WTC11 (cell line): ENCODE measurements at regions not wholly inside any gene's neighbourhood (a gene's known extent, or its start where the extent isn't known, plus 50 kb on each side); places are given as distances from the start of the nearest gene placed in this dataset.

Source experiments
- ATAC-seq: fragments of 200-7000 bp; cut with Tn5 transposase; 2 replicates; pipeline ENCODE4 v1.10.0; 2021; ENCODE audit warnings: mild to moderate bottlenecking, moderate library complexity
- CTCF ChIA-PET: fragments of 300-600 bp; sonication (Branson Sonifier 250); formaldehyde crosslinking; loops from one replicate; lab custom pipeline; 2021; ENCODE audit warnings: antibody characterized with exemption; lab: Charles Lee
- POLR2A ChIA-PET: fragments of 350-600 bp; sonication (Branson Sonifier 250); formaldehyde crosslinking; loops from one replicate; lab custom pipeline; 2021; ENCODE audit warnings: antibody characterized with exemption; lab: Charles Lee
- DNase-seq: peaks from one replicate; pipeline ENCODE4 v3.0.0; 2021; ENCODE audit warnings: low spot score
- H3K27ac Mint-ChIP-seq: 2 replicates; pipeline ENCODE4 v1.8.0; 2021; ENCODE audit warnings: mixed read lengths
- H3K27me3 Mint-ChIP-seq: 2 replicates; pipeline ENCODE4 v1.8.0; 2021; ENCODE audit warnings: low read depth, mild to moderate bottlenecking, moderate library complexity, mixed read lengths
- H3K36me3 Mint-ChIP-seq: 2 replicates; pipeline ENCODE4 v1.8.0; 2021; ENCODE audit warnings: mixed read lengths
- H3K4me1 Mint-ChIP-seq: 2 replicates; pipeline ENCODE4 v1.8.0; 2022; ENCODE audit warnings: mixed read lengths
- H3K4me3 Mint-ChIP-seq: 2 replicates; pipeline ENCODE4 v1.8.0; 2021; ENCODE audit warnings: mild to moderate bottlenecking, moderate library complexity, mixed read lengths
- H3K9me3 Mint-ChIP-seq: 2 replicates; pipeline ENCODE4 v1.8.0; 2021; ENCODE audit warnings: mixed read lengths
- CBFB ChIP-seq: sonication (generic); formaldehyde crosslinking; IDR thresholded peaks from 2 replicates; pipeline ENCODE4 v1.8.1; 2022; ENCODE audit warnings: mild to moderate bottlenecking, low read depth, missing genetic modification reagents
- CREB1 ChIP-seq: sonication (generic); formaldehyde crosslinking; IDR thresholded peaks from 2 replicates; pipeline ENCODE4 v1.8.0; 2023; ENCODE audit warnings: mild to moderate bottlenecking, missing genetic modification reagents
- ESRRA ChIP-seq: sonication (generic); formaldehyde crosslinking; IDR thresholded peaks from 2 replicates; pipeline ENCODE4 v1.8.1; 2022; ENCODE audit warnings: mild to moderate bottlenecking, missing genetic modification reagents, borderline replicate concordance
- IRF2 ChIP-seq: sonication (generic); formaldehyde crosslinking; IDR thresholded peaks from 2 replicates; pipeline ENCODE4 v1.8.0; 2022; ENCODE audit warnings: low read depth, missing genetic modification reagents, borderline replicate concordance
- NFATC4 ChIP-seq: fragments of 250-450 bp; sonication (Bioruptor Pico); IDR thresholded peaks from 2 replicates; pipeline ENCODE4 v1.9.0; 2021; ENCODE audit warnings: mild to moderate bottlenecking
- NR2C2 ChIP-seq: sonication (generic); formaldehyde crosslinking; IDR thresholded peaks from 2 replicates; pipeline ENCODE4 v1.8.0; 2022; ENCODE audit warnings: mild to moderate bottlenecking, missing genetic modification reagents
- SMAD3 ChIP-seq: sonication (generic); formaldehyde crosslinking; IDR thresholded peaks from 2 replicates; pipeline ENCODE4 v1.8.0; 2022; ENCODE audit warnings: missing genetic modification reagents, mild to moderate bottlenecking, borderline replicate concordance
- ZNF219 ChIP-seq: sonication (generic); formaldehyde crosslinking; IDR thresholded peaks from 2 replicates; pipeline ENCODE4 v1.8.0; 2023; ENCODE audit warnings: missing genetic modification reagents, mild to moderate bottlenecking, borderline replicate concordance
- ZNF263 ChIP-seq: sonication (generic); formaldehyde crosslinking; IDR thresholded peaks from 2 replicates; pipeline ENCODE4 v1.8.1; 2022; ENCODE audit warnings: low read depth, mild to moderate bottlenecking, moderate library complexity, missing genetic modification reagents
- TF ChIP-seq, protein P1 (sequence below): fragments of 250-450 bp; sonication (Bioruptor Pico); IDR thresholded peaks from 2 replicates; pipeline ENCODE4 v1.9.0; 2021; ENCODE audit warnings: mild to moderate bottlenecking
- TF ChIP-seq, protein P2 (sequence below): sonication (generic); formaldehyde crosslinking; IDR thresholded peaks from 2 replicates; pipeline ENCODE4 v1.8.0; 2022; ENCODE audit warnings: missing genetic modification reagents
- TF ChIP-seq, protein P3 (sequence below): sonication (generic); formaldehyde crosslinking; IDR thresholded peaks from 2 replicates; pipeline ENCODE4 v1.8.0; 2022; ENCODE audit warnings: mild to moderate bottlenecking, missing genetic modification reagents
- TF ChIP-seq, protein P4 (sequence below): sonication (generic); formaldehyde crosslinking; conservative IDR thresholded peaks from 2 replicates; pipeline ENCODE4 v1.8.1; 2023; ENCODE audit warnings: mild to moderate bottlenecking, low read depth, missing genetic modification reagents, moderate library complexity
- TF ChIP-seq, protein P5 (sequence below): sonication (generic); formaldehyde crosslinking; IDR thresholded peaks from 2 replicates; pipeline ENCODE4 v1.8.0; 2022; ENCODE audit warnings: mild to moderate bottlenecking, missing genetic modification reagents
- TF ChIP-seq, protein P6 (sequence below): sonication (generic); formaldehyde crosslinking; IDR thresholded peaks from 2 replicates; pipeline ENCODE4 v1.8.1; 2023; ENCODE audit warnings: mild to moderate bottlenecking, missing genetic modification reagents
- TF ChIP-seq, protein P7 (sequence below): fragments of 250-450 bp; sonication (Bioruptor Pico); IDR thresholded peaks from 2 replicates; pipeline ENCODE4 v1.9.0; 2021; ENCODE audit warnings: mild to moderate bottlenecking, borderline replicate concordance

DNA sequence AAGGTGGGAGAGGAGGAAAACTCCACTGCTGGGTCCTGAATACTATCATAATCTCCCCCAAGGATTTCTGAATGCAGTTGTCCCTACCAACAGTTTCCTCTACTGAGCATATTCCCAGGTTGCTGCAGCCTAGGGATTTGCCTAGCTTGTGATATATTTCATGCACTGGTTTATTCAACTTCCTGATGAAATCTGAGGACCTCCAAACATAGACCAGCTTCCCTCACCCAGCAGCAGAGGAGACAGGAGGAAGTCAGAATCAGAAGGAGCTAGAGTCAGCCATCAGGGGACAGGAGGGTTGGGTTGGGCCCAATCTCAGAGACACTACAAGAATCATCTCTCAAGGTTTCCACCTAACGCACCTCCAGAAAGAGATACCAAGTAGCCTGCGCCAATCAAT lies 138.4 kb upstream of the TOP1 start:
- Mint-ChIP-seq H3K4me3 (no peak overlapping the region), H3K27ac (no peak overlapping the region), H3K27me3 (0 out of 2 replicates have a peak, but pooled peaks cover 5% of the 10 kb centered on the region), H3K9me3 (no peaks in the 10 kb centered on the region), H3K4me1 (no peaks in the 10 kb centered on the region), H3K36me3 (no peaks in the 10 kb centered on the region)
- POLR2A ChIA-PET = no interaction called here
- ATAC-seq (no peak), DNase-seq (no peak)
- TF ChIP-seq, protein P1, sequence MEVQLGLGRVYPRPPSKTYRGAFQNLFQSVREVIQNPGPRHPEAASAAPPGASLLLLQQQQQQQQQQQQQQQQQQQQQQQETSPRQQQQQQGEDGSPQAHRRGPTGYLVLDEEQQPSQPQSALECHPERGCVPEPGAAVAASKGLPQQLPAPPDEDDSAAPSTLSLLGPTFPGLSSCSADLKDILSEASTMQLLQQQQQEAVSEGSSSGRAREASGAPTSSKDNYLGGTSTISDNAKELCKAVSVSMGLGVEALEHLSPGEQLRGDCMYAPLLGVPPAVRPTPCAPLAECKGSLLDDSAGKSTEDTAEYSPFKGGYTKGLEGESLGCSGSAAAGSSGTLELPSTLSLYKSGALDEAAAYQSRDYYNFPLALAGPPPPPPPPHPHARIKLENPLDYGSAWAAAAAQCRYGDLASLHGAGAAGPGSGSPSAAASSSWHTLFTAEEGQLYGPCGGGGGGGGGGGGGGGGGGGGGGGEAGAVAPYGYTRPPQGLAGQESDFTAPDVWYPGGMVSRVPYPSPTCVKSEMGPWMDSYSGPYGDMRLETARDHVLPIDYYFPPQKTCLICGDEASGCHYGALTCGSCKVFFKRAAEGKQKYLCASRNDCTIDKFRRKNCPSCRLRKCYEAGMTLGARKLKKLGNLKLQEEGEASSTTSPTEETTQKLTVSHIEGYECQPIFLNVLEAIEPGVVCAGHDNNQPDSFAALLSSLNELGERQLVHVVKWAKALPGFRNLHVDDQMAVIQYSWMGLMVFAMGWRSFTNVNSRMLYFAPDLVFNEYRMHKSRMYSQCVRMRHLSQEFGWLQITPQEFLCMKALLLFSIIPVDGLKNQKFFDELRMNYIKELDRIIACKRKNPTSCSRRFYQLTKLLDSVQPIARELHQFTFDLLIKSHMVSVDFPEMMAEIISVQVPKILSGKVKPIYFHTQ (CRISPR knock-in tag) = no peak
- TF ChIP-seq IRF2 (CRISPR knock-in tag) (no peak), ESRRA (CRISPR knock-in tag) (no peak), ZNF219 (CRISPR knock-in tag) (no peak), NFATC4 (CRISPR knock-in tag) (no peak), CBFB (no peak), NR2C2 (CRISPR knock-in tag) (no peak), CREB1 (no peak), SMAD3 (CRISPR knock-in tag) (no peak), ZNF263 (CRISPR knock-in tag) (no peak)
- TF ChIP-seq, protein P2, sequence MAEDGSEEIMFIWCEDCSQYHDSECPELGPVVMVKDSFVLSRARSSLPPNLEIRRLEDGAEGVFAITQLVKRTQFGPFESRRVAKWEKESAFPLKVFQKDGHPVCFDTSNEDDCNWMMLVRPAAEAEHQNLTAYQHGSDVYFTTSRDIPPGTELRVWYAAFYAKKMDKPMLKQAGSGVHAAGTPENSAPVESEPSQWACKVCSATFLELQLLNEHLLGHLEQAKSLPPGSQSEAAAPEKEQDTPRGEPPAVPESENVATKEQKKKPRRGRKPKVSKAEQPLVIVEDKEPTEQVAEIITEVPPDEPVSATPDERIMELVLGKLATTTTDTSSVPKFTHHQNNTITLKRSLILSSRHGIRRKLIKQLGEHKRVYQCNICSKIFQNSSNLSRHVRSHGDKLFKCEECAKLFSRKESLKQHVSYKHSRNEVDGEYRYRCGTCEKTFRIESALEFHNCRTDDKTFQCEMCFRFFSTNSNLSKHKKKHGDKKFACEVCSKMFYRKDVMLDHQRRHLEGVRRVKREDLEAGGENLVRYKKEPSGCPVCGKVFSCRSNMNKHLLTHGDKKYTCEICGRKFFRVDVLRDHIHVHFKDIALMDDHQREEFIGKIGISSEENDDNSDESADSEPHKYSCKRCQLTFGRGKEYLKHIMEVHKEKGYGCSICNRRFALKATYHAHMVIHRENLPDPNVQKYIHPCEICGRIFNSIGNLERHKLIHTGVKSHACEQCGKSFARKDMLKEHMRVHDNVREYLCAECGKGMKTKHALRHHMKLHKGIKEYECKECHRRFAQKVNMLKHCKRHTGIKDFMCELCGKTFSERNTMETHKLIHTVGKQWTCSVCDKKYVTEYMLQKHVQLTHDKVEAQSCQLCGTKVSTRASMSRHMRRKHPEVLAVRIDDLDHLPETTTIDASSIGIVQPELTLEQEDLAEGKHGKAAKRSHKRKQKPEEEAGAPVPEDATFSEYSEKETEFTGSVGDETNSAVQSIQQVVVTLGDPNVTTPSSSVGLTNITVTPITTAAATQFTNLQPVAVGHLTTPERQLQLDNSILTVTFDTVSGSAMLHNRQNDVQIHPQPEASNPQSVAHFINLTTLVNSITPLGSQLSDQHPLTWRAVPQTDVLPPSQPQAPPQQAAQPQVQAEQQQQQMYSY (CRISPR knock-in tag) = no peak
- TF ChIP-seq, protein P3, sequence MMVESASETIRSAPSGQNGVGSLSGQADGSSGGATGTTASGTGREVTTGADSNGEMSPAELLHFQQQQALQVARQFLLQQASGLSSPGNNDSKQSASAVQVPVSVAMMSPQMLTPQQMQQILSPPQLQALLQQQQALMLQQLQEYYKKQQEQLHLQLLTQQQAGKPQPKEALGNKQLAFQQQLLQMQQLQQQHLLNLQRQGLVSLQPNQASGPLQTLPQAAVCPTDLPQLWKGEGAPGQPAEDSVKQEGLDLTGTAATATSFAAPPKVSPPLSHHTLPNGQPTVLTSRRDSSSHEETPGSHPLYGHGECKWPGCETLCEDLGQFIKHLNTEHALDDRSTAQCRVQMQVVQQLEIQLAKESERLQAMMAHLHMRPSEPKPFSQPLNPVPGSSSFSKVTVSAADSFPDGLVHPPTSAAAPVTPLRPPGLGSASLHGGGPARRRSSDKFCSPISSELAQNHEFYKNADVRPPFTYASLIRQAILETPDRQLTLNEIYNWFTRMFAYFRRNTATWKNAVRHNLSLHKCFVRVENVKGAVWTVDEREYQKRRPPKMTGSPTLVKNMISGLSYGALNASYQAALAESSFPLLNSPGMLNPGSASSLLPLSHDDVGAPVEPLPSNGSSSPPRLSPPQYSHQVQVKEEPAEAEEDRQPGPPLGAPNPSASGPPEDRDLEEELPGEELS (CRISPR knock-in tag) = no peak
- TF ChIP-seq, protein P4, sequence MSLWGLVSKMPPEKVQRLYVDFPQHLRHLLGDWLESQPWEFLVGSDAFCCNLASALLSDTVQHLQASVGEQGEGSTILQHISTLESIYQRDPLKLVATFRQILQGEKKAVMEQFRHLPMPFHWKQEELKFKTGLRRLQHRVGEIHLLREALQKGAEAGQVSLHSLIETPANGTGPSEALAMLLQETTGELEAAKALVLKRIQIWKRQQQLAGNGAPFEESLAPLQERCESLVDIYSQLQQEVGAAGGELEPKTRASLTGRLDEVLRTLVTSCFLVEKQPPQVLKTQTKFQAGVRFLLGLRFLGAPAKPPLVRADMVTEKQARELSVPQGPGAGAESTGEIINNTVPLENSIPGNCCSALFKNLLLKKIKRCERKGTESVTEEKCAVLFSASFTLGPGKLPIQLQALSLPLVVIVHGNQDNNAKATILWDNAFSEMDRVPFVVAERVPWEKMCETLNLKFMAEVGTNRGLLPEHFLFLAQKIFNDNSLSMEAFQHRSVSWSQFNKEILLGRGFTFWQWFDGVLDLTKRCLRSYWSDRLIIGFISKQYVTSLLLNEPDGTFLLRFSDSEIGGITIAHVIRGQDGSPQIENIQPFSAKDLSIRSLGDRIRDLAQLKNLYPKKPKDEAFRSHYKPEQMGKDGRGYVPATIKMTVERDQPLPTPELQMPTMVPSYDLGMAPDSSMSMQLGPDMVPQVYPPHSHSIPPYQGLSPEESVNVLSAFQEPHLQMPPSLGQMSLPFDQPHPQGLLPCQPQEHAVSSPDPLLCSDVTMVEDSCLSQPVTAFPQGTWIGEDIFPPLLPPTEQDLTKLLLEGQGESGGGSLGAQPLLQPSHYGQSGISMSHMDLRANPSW (CRISPR knock-in tag) = no peak
- TF ChIP-seq, protein P5, sequence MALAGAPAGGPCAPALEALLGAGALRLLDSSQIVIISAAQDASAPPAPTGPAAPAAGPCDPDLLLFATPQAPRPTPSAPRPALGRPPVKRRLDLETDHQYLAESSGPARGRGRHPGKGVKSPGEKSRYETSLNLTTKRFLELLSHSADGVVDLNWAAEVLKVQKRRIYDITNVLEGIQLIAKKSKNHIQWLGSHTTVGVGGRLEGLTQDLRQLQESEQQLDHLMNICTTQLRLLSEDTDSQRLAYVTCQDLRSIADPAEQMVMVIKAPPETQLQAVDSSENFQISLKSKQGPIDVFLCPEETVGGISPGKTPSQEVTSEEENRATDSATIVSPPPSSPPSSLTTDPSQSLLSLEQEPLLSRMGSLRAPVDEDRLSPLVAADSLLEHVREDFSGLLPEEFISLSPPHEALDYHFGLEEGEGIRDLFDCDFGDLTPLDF (CRISPR knock-in tag) = no peak
- TF ChIP-seq, protein P6, sequence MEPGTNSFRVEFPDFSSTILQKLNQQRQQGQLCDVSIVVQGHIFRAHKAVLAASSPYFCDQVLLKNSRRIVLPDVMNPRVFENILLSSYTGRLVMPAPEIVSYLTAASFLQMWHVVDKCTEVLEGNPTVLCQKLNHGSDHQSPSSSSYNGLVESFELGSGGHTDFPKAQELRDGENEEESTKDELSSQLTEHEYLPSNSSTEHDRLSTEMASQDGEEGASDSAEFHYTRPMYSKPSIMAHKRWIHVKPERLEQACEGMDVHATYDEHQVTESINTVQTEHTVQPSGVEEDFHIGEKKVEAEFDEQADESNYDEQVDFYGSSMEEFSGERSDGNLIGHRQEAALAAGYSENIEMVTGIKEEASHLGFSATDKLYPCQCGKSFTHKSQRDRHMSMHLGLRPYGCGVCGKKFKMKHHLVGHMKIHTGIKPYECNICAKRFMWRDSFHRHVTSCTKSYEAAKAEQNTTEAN (CRISPR knock-in tag) = no peak
- TF ChIP-seq, protein P7, sequence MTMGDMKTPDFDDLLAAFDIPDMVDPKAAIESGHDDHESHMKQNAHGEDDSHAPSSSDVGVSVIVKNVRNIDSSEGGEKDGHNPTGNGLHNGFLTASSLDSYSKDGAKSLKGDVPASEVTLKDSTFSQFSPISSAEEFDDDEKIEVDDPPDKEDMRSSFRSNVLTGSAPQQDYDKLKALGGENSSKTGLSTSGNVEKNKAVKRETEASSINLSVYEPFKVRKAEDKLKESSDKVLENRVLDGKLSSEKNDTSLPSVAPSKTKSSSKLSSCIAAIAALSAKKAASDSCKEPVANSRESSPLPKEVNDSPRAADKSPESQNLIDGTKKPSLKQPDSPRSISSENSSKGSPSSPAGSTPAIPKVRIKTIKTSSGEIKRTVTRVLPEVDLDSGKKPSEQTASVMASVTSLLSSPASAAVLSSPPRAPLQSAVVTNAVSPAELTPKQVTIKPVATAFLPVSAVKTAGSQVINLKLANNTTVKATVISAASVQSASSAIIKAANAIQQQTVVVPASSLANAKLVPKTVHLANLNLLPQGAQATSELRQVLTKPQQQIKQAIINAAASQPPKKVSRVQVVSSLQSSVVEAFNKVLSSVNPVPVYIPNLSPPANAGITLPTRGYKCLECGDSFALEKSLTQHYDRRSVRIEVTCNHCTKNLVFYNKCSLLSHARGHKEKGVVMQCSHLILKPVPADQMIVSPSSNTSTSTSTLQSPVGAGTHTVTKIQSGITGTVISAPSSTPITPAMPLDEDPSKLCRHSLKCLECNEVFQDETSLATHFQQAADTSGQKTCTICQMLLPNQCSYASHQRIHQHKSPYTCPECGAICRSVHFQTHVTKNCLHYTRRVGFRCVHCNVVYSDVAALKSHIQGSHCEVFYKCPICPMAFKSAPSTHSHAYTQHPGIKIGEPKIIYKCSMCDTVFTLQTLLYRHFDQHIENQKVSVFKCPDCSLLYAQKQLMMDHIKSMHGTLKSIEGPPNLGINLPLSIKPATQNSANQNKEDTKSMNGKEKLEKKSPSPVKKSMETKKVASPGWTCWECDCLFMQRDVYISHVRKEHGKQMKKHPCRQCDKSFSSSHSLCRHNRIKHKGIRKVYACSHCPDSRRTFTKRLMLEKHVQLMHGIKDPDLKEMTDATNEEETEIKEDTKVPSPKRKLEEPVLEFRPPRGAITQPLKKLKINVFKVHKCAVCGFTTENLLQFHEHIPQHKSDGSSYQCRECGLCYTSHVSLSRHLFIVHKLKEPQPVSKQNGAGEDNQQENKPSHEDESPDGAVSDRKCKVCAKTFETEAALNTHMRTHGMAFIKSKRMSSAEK = no peak
- CTCF ChIA-PET = no interaction called here
